ENCODE measurements at regions not wholly inside any gene's neighbourhood (a gene's known extent, or its start where the extent isn't known, plus 50 kb on each side); places are given as distances from the start of the nearest gene placed in this dataset.

- no peak for TF ChIP-seq CTCF (IDR thresholded peaks at IDR 0.05)
- TF ChIP-seq POLR2A (IDR thresholded peaks at IDR 0.05), result no peak
These were observed 206.2 kb downstream of the CSNK2A3 start for GRCh38 chr11:11146830-11147229.
